HL-60/S4 (cell line): ENCODE measurements at regions not wholly inside any gene's neighbourhood (a gene's known extent, or its start where the extent isn't known, plus 50 kb on each side); places are given as distances from the start of the nearest gene placed in this dataset.

Experiments
- in situ Hi-C: fragments of 300-500 bp; cut with MboI; formaldehyde crosslinking; loops from 2 replicates; pipeline ENCODE4 v1.14.3; 2022; ENCODE audit warnings: low sequenced_read_pairs

DNA sequence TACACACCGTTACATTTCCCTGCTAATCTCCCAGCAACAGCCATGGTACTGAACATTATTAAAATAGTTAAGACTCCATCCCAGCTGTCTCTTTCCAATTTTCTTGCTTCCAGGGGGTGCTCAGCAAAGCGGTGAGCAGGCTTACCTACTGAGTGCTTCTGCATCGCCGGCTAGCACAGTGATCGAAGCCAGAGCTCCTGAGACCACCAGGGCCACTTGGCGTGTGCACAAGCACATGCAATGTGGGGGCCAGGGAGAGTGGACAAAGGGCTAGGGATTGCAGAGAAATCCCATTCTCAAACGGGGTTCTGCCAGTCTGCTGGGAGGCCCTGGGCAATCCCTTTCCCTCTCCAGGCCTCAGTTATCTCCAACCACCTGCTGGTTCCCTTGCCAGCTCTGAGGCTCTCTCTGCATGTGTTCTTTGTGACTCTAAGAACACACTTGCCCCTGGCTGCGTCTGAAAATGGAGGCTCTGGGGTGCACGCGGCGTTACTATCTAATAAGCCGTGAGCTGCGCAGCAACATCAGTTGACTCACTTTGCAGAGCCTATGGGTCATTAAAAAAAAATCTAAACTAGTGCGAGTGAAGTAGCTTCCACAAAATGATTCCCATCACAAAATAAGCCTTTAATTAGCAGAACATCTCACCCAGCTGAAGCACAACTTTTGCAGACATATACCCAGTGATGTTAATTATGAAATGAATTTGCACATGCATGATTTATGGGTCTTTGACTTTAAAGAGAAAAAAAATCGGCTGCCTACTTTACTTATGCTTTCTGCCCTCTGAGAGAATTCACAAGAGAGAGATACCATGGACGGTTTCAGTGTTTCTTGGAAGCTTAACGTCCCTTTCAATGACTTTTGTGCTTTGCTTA is 271.5 kb downstream of the TLE3 start:
- in situ Hi-C loops: no loop called here

- in situ Hi-C loops: no loop called here
Observed at GRCh38 chr15:69826819-69827175, 270.9 kb downstream of the TLE3 start.

GRCh38 chr15:69827751-69828150 is 270.0 kb downstream of the TLE3 start:
- in situ Hi-C loops: no loop called here

DNA sequence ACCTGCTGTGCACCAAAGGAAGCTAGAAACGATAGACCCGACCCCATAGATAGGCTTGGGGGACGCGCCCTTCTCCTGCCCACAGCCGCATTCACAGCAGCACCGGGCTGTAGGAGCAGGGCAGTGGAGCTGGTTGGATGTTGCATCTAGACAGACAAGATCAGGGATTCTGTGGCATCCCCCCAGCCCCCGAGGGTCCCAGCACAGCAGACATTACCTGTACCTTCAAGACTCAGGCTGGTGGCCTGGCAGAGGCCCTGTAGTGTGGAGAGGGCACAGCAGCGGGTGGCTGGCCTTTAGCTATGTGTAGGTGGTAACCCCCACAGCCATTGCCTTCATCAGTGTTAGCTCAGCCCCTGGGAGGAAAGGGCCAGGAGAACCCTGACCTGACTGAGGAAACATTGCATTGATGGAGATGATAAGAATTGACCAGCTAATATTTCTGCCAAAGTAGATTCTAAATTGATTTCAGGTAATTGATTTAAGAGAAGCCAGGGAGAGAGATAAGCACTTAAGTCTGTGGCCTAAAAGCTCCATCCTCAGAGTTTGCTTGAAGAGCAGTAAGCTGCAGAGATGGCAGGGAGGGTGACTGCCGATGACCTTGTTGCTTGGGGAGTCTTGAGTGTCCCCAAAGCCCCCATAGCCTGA is 269.4 kb downstream of the TLE3 start:
- in situ Hi-C loops: no loop called here

DNA sequence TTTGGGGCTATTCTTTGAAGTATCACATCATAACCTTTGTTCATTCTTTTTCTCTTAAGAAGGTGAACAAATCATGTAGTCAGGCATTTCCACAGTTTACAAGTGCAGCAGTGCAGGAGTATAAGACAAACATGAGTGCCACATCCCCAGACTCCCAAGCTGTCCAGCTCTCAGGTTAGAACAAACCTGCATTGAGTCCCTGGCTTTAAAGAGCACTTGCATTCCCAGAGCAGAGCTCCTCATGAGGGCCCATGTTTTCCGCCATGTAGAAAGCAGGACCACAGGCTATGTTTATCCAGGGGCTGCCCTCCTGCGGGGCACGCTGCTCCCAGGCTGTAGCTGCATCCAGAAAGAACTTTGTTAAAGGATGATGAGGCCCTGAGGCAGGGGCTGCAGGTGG is 267.7 kb downstream of the TLE3 start:
- in situ Hi-C loops: no loop called here

- in situ Hi-C loops: no loop called here
Observed at GRCh38 chr15:69830430-69830829, 267.3 kb downstream of the TLE3 start.

- in situ Hi-C loops: no loop called here
Observed at GRCh38 chr15:69830876-69831275, 266.8 kb downstream of the TLE3 start.

GRCh38 chr15:69834267-69834666 is 263.4 kb downstream of the TLE3 start:
- in situ Hi-C loops: no loop called here

- in situ Hi-C loops: no loop called here
Observed at GRCh38 chr15:69834761-69835160, 263.0 kb downstream of the TLE3 start.

DNA sequence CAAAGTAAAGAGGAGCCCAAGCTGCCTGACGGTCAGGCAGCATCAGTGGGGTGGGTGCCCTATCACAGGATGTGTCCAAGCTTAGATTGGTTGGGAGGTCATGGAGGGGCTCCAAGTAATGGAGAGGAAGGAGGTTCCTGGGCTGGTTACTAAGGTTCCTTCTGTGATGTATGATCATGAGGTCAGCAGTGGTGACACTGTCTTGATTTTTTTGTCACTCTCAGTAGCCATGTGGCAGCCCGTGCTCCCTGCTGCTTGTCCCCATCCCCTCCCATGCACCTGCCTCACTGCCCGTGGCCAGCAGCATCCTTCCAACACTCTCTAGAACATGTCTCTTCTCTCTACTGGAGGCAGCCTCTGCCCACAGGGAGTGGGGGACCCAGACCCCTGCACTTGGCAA is 261.7 kb downstream of the TLE3 start:
- in situ Hi-C loops: no loop called here

DNA sequence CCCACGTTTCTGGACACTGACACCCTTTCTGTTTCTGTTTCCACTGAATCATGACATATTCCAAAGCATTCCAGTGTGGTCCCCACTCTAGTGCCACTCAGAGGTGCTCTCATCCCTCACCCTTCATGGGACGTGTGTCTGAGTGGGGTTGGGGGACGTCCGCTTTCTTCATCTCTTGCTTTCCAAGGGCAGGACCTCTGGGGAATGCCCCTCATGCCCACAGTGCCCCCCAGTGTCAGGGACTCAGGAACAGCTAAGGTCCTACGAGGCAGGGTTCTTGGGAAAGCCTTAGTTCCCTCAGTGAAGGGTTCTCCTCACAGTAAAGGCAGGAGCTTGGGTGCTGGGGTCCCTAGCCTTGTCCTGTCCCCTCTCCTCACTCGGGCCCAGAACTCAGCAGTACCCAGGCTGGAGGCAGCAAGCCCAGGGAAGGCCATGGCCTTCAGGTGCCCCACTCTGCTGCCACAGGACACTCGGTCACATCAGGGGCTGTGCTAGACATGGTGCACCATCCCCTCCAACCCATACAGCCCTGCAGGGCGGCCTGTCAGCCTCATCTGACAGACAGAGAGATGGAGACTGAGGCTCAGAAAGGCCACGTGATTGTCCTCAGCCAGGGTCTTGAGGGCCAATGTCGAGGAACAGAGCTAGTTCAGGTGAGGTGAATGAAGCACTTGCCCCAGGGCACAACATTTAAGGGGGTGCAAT is 261.0 kb downstream of the TLE3 start:
- in situ Hi-C loops: no loop called here

- in situ Hi-C loops: no loop called here
Observed at GRCh38 chr15:69838338-69838737, 259.4 kb downstream of the TLE3 start.

- in situ Hi-C loops: no loop called here
Observed at GRCh38 chr15:69838994-69839393, 258.7 kb downstream of the TLE3 start.

GRCh38 chr15:69841113-69841828 is 256.4 kb downstream of the TLE3 start:
- in situ Hi-C loops: no loop called here

DNA sequence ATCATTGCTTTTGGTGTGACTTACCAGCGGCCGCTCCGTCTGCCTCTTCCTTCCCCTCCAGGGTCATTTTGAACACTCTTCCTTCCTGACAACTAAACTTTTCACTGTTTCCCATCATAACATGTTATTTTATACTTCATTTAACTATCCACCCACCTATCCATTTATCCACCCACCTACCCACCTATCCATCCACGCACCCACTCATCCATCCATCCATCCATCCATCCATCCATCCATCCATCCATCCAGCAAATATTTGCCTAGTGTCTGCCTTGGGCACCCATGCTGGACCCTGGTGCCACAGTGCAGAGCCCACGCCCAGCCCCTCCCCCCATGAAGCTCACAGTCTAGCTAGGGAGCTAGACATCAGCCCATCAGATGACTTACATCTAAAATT is 254.9 kb downstream of the TLE3 start:
- in situ Hi-C loops: no loop called here

DNA sequence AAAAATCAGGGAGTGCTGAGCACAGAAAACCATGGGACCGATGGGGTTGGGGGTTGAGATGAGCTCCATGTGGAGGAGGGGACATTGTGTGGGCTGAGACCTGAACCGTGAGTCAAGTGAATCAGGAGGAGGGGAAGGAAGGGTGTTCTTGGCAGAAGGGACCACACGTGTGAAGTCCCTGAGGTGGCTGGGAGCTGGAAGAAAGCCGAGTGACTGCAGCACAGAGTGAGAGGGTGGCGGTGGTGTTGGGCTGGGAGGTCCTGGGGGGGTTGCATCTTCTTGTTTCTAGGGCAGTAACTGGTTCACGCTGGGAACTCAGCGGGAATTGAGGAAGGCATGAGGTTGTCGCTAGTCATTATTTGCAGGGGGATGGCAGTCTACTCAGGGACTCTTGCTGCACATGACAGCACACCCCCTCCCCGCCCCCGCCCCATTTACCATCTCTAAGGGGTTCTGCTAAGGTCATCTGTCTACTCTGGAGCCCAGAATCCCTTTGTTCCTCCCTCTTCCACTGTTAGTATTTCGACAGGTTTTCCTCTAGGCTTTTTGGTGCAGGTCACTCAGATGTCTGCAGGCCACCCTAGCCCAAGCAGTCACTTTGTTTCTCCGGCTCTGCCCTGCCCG is 254.3 kb downstream of the TLE3 start:
- in situ Hi-C loops: no loop called here

- in situ Hi-C loops: no loop called here
Observed at GRCh38 chr15:69843900-69844304, 253.8 kb downstream of the TLE3 start.

GRCh38 chr15:69845159-69845558 is 252.6 kb downstream of the TLE3 start:
- in situ Hi-C loops: no loop called here

DNA sequence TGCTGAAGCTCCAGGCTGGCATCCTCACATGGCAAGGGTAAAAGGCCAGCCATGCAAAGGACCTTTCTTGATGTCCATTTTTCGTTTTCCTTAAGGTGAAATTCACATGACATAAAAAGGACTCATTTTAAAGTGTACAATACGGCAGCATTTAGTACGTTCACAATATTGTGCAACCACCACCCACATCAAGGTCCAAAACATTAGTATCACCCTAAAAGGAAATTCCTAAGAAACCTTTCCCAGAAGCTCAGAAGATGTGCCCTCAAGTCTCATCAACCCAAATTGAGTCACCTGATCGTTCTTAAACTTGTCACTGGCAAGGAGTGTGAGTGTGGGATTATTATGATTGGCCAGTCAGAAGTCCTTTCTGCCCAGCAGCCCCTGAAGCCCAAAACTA is 250.1 kb downstream of the TLE3 start:
- in situ Hi-C loops: no loop called here

DNA sequence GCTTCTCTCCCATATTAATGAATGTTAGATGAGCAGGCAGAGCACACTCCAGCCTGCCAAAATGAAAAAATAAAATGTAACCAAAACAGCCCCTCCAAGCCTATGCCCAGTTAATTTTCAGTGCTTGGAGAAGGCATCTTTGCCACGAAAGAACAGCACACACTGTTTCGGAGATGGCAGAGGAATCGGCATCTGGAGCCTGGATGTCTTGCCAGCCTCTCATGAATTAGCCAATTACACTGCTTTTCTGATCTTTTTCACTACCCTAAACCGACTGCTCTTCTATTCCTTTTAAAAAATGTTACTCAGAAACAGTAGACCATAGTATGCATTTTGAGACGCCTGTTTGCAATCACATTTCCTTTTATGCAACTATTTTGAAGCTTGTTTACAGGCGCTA is 249.6 kb downstream of the TLE3 start:
- in situ Hi-C loops: no loop called here
